AG08395 (cell line): ENCODE measurements at regions not wholly inside any gene's neighbourhood (a gene's known extent, or its start where the extent isn't known, plus 50 kb on each side); places are given as distances from the start of the nearest gene placed in this dataset.
"Not testable (repeated sequence)": the region's sequence is repeated elsewhere in the genome, so short reads cannot be mapped to it uniquely, and the experiment has no call there.

Source experiments
- DNase-seq: peaks from one replicate; pipeline ENCODE4 v3.0.0; 2012; ENCODE audit warnings: mixed read lengths, low spot score

GRCh38 chr5:53367727-53368126 is 112.7 kb upstream of the FST start:
- DNase-seq, result no peak

DNA sequence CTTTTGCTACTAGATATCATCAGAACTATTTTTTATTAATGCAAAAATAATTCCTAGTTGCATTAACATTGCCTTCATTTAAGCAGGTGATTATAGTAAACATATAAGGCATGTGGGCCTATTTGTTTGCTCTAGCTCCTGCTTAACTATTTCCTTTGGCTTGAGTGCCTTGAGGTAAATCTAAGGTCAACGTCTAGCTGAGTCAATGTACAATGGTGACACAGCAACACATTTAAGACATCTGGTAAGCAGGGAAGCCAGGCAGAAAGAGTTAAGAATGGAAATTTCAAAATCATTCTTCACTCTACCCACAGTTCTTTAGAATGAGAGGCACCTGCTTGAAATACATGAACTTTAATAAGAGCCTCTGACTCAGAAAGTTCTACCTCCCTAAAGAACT is 111.9 kb upstream of the FST start:
- DNase-seq, result no peak

GRCh38 chr5:53368966-53369605 is 111.3 kb upstream of the FST start:
- DNase-seq, result no peak

DNA sequence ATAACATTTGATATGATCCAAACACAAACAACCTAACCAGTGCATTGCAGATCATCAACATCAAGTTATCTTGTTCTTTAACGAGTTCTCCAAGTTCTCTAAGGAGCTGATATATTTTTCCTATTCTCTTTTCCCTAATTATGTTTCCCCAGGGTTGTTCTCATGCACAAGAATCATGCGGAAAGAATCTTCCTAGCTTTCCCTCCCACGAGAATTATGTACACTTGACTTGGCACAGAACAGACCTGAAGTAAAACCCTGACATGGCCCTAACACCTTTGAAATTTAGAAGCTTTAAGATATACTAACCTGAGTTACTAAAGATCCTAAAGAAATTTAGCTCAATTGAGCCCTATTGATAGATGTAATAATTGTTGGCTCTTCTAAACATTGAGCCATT is 110.7 kb upstream of the FST start:
- DNase-seq, result no peak

GRCh38 chr5:53373451-53374158 is 106.8 kb upstream of the FST start:
- no peak for DNase-seq

DNA sequence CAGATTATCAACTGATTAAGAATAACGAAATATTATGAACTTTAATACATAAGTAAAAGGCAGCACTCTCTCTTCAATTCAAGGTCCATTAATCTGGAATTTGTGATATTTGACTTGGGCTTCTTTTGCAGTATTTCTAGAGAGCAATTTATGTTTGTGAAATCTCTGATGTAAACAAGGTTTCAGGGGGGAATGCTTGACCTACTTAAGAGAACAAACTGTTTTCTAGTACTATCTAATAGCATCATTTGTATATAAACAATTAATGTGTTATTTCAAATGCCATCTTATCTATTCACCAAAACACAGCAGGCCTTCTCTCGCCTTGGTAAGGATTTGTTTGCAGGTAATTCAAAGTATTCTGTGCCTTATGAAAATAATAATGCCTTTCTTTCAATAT is 103.6 kb upstream of the FST start:
- no peak for DNase-seq

DNA sequence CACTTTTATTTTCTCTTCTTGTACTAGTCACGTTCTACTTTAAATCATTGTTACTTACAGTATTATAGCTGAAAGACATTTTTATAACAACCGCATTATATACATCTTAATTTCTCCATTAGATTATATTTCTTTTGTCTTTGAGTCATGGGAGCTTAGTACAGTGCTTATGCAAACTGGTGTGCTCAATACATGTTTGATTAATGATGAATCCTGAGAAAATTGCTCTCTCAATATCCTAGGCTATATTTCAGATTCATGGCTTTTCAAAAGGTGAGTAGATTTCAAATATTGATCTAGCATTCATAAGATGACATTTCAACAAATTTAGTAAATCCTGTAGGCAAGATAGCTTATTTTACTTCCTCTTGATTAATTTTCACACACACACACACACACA is 102.2 kb upstream of the FST start:
- no peak for DNase-seq

- peak; percentile 61 for DNase-seq
These were observed 101.7 kb upstream of the FST start for GRCh38 chr5:53378590-53379247.

DNA sequence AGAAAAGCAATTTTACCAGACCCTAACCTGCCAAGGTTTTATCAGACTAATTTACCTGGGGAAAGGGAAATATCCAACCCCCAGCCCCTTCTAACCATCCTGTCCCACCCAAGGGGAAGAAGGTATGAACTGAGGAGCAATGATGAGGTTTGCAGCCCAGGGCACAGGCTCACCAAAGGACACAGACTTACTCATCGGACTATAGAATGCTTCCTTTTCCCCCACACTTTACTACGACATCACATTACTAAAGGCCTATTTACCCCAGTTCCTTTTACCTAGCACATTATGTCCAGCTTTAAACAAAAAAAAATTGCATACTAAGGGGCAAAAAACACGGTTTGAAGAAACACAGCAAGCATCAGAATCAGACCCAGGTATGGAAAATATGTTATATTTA is 94.1 kb upstream of the FST start:
- DNase-seq, result no peak

- no peak for DNase-seq
These were observed 91.3 kb upstream of the FST start for GRCh38 chr5:53389093-53389492.

- no peak for DNase-seq
These were observed 88.4 kb upstream of the FST start for GRCh38 chr5:53392073-53392472.

DNA sequence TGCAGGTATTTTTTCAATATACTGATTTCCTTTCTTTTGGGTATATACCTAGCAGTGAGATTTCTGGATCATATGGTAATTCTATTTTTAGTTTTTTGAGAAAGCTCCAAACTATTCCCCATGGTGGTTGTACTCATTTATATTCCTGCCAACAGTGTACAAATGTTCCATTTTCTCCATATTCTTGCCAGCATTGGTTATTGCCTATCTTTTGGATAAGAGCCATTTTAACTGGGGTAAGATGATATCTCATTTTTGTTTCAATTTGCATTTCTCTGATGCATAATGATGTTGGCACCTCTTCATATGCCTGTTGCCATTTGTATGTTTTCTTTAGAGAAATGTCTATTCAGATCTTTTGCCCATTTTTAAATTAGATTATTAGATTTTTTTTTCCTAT is 85.6 kb upstream of the FST start:
- no peak for DNase-seq

- no peak for DNase-seq
These were observed 83.2 kb upstream of the FST start for GRCh38 chr5:53397141-53397757.

- DNase-seq, result peak; percentile 48
These were observed 82.6 kb upstream of the FST start for GRCh38 chr5:53397845-53398244.

DNA sequence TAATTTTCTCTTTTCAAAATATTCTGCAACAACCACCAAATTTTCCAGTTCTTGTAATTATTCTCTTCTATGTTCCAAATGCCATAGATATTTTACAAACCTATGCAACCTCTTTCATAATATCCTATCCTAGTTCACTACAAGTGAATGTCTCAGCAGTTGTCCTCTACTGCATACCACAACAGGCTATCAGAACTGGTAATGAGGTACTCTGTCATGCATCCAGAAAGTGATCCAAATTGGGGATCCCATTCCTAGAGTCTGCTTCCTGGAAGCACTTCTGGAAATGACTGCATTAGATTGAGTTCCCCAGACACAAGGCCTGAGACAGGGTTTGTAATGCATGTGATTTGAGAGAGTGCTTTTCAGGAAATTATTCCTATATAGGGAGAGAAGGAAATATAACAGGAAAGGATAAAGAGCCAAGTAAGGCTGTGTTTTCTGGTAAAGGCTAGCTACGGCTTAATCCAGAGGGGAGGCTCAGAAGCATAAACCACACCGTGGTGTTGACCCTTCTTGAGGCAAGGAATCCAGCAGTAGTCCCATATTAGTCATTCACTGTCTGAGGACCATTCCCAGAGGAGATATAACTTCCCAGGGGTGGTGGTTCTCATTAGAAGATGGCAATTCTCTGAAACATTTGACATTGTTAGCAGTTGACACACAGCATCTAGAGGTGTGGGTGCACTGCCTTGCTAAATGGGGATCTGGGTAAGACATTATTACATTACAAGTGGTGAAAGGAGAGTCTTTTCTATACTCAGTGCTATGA is 80.3 kb upstream of the FST start:
- DNase-seq, result peak; percentile 30

- DNase-seq, result no peak
These were observed 77.1 kb upstream of the FST start for GRCh38 chr5:53403291-53403690.

DNA sequence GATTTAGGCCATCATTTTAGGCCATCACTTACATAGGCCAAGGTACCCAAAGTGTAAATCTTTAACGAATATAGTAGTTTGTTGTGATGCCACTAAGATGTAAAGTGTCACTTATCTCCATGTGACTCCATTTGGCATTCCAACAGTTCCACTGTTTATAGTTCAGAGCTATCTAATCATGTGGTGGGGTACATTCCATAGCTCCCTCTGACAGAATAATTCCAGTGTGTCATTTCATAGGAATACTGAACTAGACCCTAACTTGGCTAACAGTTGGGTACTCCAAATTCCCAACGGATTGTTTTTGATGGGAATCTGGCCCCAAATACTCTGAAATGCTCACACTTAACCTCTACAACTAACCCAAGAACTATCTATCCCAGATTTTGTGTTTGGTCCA is 76.7 kb upstream of the FST start:
- peak; percentile 40 for DNase-seq

DNA sequence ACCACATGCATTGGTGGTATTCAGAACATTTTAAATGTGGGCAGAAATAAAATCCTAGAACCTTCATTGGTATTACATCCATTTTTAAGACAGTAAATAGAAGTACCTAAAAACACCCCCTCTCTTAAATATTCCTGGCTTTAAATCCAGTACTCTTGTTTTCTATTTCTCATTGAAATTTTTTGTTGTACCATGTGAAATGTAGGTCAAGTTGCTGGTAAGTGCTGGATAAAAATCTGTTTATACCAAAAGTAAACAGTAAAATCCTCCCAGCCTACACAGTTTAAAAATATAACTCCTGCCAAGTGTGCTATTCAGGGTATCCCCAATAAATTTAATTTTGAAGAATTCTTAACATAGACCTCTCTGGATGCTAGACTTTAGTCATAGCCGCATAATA is 75.0 kb upstream of the FST start:
- DNase-seq, result no peak

- peak; percentile 56 for DNase-seq
These were observed 73.7 kb upstream of the FST start for GRCh38 chr5:53406630-53407316.

DNA sequence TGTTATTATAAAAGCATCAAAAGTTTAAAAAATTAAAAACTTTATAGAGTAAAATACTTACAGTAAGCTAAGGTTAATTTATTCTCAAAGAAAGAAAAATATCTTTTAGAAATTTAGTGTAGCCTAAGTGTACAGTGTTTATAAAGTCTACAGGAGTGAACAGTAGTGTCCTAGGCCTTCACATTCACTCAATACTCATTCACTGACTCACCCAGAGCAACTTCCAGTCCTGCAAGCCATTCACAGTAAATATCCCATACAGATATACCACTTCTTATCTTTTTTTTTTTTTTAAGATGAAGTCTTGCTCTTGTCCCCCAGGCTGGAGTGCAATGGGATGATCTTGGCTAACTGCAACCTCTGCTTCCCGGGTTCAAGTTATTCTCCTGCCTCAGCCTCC is 73.1 kb upstream of the FST start:
- DNase-seq, result peak; percentile 33

DNA sequence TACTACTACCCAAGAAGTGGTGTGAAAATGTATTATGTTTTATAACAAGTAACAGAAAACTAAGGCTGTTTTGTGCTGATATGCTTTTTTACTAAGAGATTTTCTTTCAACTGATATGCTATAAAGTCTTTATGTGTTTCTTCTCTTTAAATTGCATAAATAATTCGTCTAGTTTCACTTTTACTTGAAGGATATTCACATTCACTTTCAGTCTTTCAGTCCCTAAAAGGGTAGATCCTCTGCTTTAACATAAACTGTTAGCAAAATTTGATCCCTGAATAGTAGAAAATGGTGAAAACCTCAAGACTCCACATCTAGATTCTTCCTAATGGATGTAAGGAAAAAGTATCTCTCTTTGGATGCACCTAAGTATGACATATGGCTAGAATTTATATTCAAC is 69.0 kb upstream of the FST start:
- no peak for DNase-seq

- not testable (repeated sequence) for DNase-seq
These were observed 67.9 kb upstream of the FST start for GRCh38 chr5:53412499-53412898.
